ENCODE measurements at regions not wholly inside any gene's neighbourhood (a gene's known extent, or its start where the extent isn't known, plus 50 kb on each side); places are given as distances from the start of the nearest gene placed in this dataset.

DNA sequence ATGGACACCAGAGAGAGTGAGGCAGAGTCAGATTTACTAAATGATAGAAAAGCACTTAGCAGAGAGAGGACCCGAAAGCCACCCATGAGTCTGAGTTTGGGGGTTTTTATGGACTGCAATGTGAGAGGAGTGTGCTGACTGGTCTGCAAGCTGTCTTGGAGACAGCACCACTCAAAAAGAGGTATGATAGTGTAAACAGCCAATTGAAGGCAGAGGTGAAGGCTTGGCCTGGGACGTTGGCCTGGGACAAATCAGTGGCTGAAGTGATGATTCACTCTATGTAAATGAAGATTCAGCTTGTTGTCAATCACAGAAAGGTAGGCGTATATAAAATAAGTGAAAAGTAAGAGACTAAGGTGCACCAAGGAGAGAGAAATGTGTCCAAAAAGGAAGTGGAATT is 217.6 kb upstream of the ZFP42 start:
- Histone ChIP-seq H3K4me3 (ENCODE audit: control insufficient read depth in 1 of 7, extremely low read depth in 1 of 7, insufficient read depth in 4 of 7, low read depth in 2 of 7, low read length in 6 of 7) (no peak overlapping the region), H3K9me3 (ENCODE audit: control extremely low read depth in 1 of 5, control insufficient read depth in 4 of 5, insufficient read depth in 2 of 5, low read depth in 1 of 5, low read length in 4 of 5) (peaks cover 0 to 2% (median 0%) of the 10 kb centered on the region in 5 experiments), H3K36me3 (ENCODE audit: control insufficient read depth in 4 of 4, insufficient read depth in 4 of 4, low read length in 3 of 4) (no peaks in the 10 kb centered on the region), H3K27ac (ENCODE audit: insufficient read depth in 1 of 2, low read depth in 1 of 2, low read length in 2 of 2, poor library complexity in 1 of 2, severe bottlenecking in 2 of 2) (no peak overlapping the region), H3K4me1 (ENCODE audit: control extremely low read depth in 1 of 4, control insufficient read depth in 4 of 4, insufficient read depth in 4 of 4, low read length in 3 of 4) (no peaks in the 10 kb centered on the region), H3K27me3 (replicated peaks in 2 of 5; ENCODE audit: control insufficient read depth in 4 of 5, insufficient read depth in 5 of 5, low read length in 4 of 5) (no peaks in the 10 kb centered on the region)
- 89% methylated on average over 3 of the region's 3 CpGs for WGBS (ENCODE audit: insufficient coverage)
- ChIA-PET CTCF (no interaction called here), POLR2A (no interaction called here)
- DNase-seq, result no peak

DNA sequence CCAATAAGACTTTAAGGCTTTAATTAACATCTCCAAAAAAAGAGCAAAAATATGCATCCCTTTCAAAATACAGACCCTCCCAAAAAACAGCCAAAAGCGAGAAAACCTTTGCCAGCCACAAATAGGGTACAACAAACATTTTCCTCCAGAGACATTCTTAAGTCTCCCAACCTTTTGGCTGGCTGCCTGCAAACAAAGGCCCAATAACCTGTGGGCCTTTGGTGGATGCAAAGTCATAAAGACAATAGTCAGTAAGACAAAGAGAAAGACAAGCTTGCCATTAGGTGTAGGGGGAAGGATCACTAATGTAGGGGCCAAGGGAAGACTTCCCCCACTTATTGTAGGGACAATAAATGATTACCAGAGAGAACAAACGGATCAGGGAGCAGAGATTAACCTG is 215.5 kb upstream of the ZFP42 start:
- Histone ChIP-seq H3K27me3 (replicated peaks in 2 of 5; ENCODE audit: control insufficient read depth in 4 of 5, insufficient read depth in 5 of 5, low read length in 4 of 5) (no peaks in the 10 kb centered on the region), H3K27ac (ENCODE audit: insufficient read depth in 1 of 2, low read depth in 1 of 2, low read length in 2 of 2, poor library complexity in 1 of 2, severe bottlenecking in 2 of 2) (no peak overlapping the region), H3K4me1 (ENCODE audit: control extremely low read depth in 1 of 4, control insufficient read depth in 4 of 4, insufficient read depth in 4 of 4, low read length in 3 of 4) (no peaks in the 10 kb centered on the region), H3K36me3 (ENCODE audit: control insufficient read depth in 4 of 4, insufficient read depth in 4 of 4, low read length in 3 of 4) (no peaks in the 10 kb centered on the region), H3K9me3 (ENCODE audit: control extremely low read depth in 1 of 5, control insufficient read depth in 4 of 5, insufficient read depth in 2 of 5, low read depth in 1 of 5, low read length in 4 of 5) (peaks cover 0 to 2% (median 0%) of the 10 kb centered on the region in 5 experiments), H3K4me3 (ENCODE audit: control insufficient read depth in 1 of 7, extremely low read depth in 1 of 7, insufficient read depth in 4 of 7, low read depth in 2 of 7, low read length in 6 of 7) (no peak overlapping the region)
- DNase-seq, result no peak
- WGBS (ENCODE audit: insufficient coverage), result 100% methylated on average over 1 of the region's 2 CpGs
- CTCF ChIA-PET, result no interaction called here
- POLR2A ChIA-PET, result no interaction called here

DNA sequence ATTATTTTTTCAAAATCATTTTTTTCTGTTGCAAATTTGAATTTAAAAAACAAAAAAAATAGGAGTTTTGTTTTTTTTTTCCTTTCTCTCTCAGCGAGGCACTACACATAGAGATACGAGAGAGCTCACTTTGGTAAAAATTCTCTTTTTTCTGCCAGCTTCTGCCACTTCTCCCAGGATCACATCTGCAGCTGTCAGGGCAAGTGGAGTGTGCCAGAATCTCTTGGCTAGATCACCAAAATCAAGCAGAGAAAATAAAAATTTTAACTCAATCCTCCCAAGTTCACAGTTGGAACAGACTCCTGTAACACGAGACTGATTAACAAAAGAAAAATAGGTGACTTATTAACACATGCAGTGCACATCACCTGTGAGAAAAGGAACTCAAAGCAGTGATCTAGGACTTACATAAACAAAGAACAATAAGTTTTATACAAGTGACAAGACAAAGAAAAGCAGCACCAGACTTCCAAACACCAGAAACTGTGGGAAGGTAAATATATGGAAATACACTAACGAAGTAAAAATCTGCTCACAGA is 213.2 kb upstream of the ZFP42 start:
- ChIA-PET POLR2A (no interaction called here), CTCF (no interaction called here)
- H3K9me3 ChIP-seq (ENCODE audit: control extremely low read depth in 1 of 5, control insufficient read depth in 4 of 5, insufficient read depth in 2 of 5, low read depth in 1 of 5, low read length in 4 of 5), result peaks cover 0 to 2% (median 0%) of the 10 kb centered on the region in 5 experiments
- no peak overlapping the region for H3K4me3 ChIP-seq (ENCODE audit: control insufficient read depth in 1 of 7, extremely low read depth in 1 of 7, insufficient read depth in 4 of 7, low read depth in 2 of 7, low read length in 6 of 7)
- no peaks in the 10 kb centered on the region for H3K27me3 ChIP-seq (replicated peaks in 2 of 5; ENCODE audit: control insufficient read depth in 4 of 5, insufficient read depth in 5 of 5, low read length in 4 of 5)
- 100% methylated on average over 3 of the region's 4 CpGs for WGBS (ENCODE audit: insufficient coverage)
- DNase-seq, result no peak
- H3K36me3 ChIP-seq (ENCODE audit: control insufficient read depth in 4 of 4, insufficient read depth in 4 of 4, low read length in 3 of 4), result no peaks in the 10 kb centered on the region
- H3K27ac ChIP-seq (ENCODE audit: insufficient read depth in 1 of 2, low read depth in 1 of 2, low read length in 2 of 2, poor library complexity in 1 of 2, severe bottlenecking in 2 of 2), result no peak overlapping the region
- H3K4me1 ChIP-seq (ENCODE audit: control extremely low read depth in 1 of 4, control insufficient read depth in 4 of 4, insufficient read depth in 4 of 4, low read length in 3 of 4), result no peaks in the 10 kb centered on the region

DNA sequence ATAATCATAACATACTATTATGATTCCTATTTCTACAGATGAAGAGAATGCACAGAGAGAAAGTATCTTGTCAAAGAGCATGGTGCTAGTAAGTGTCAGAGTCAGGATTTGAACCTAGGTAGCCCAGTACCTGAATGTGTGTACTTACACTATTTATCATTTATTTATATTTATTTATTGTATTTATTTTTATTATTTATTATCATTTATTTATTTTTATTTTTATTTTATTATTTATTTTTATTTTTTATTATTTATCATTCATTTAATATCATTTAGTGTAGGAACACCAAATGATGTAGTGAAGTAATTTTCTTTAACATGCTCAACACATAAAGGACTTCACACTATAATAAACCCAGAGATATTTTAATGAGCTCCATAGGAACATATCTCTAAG is 209.4 kb upstream of the ZFP42 start:
- no peak overlapping the region for H3K4me3 ChIP-seq (ENCODE audit: control insufficient read depth in 1 of 7, extremely low read depth in 1 of 7, insufficient read depth in 4 of 7, low read depth in 2 of 7, low read length in 6 of 7)

DNA sequence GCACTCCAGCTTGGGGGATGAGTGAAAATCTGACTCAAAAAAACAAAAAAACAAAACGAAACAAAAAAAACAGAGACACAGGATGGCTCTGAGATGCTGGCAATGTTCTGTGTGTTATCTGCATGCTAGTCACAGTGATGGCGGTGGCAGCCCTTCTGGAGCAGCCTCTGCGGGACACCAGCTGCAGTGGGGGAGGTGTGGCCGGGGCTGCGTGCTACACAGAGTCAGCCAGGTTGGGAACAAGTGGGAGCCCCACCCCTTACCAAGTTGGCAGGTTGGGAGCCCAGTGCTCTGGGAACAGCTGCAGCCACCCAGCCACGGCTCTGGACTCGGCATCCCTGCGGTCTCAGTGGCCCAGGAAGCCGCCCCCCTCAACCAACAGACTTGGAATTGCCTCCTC is 206.5 kb upstream of the ZFP42 start:
- 84% methylated on average over 9 of the region's 9 CpGs for WGBS (ENCODE audit: insufficient coverage)
- CTCF ChIA-PET, result no interaction called here
- no peak overlapping the region for H3K27ac ChIP-seq (ENCODE audit: insufficient read depth in 1 of 2, low read depth in 1 of 2, low read length in 2 of 2, poor library complexity in 1 of 2, severe bottlenecking in 2 of 2)

More for the DNA sequence above, 209.4 kb upstream of the ZFP42 start:
- DNase-seq, result no peak
- Histone ChIP-seq H3K27me3 (replicated peaks in 2 of 5; ENCODE audit: control insufficient read depth in 4 of 5, insufficient read depth in 5 of 5, low read length in 4 of 5) (no peaks in the 10 kb centered on the region), H3K9me3 (ENCODE audit: control extremely low read depth in 1 of 5, control insufficient read depth in 4 of 5, insufficient read depth in 2 of 5, low read depth in 1 of 5, low read length in 4 of 5) (peaks cover 0 to 6% (median 2%) of the 10 kb centered on the region in 5 experiments), H3K36me3 (ENCODE audit: control insufficient read depth in 4 of 4, insufficient read depth in 4 of 4, low read length in 3 of 4) (no peaks in the 10 kb centered on the region), H3K4me1 (ENCODE audit: control extremely low read depth in 1 of 4, control insufficient read depth in 4 of 4, insufficient read depth in 4 of 4, low read length in 3 of 4) (no peaks in the 10 kb centered on the region), H3K27ac (ENCODE audit: insufficient read depth in 1 of 2, low read depth in 1 of 2, low read length in 2 of 2, poor library complexity in 1 of 2, severe bottlenecking in 2 of 2) (no peak overlapping the region)
- POLR2A ChIA-PET, result no interaction called here
- CTCF ChIA-PET, result no interaction called here

DNA sequence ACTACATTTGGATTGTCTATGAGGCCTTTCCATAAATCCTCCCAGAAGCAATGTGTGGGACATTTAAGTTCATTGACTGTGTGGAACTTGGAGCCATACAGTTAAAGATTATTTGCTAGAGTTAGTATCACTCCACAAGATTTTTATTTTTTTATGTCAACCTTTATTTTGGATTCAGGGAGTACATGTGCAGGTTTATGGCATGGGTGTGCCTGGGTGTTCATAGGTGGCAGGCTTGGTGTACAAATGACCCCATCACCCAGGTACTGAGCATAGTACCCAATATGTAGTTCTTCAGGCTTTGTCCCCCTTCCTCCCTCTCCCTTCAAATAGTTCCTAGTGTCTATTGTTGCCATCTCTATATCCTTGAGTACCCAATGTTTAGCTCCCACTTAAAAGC is 199.8 kb upstream of the ZFP42 start:
- POLR2A ChIA-PET, result no interaction called here
- no peak overlapping the region for H3K27ac ChIP-seq (ENCODE audit: insufficient read depth in 1 of 2, low read depth in 1 of 2, low read length in 2 of 2, poor library complexity in 1 of 2, severe bottlenecking in 2 of 2)
- no peak overlapping the region for H3K4me3 ChIP-seq (ENCODE audit: control insufficient read depth in 1 of 7, extremely low read depth in 1 of 7, insufficient read depth in 4 of 7, low read depth in 2 of 7, low read length in 6 of 7)
- peaks cover 0 to 11% (median 3%) of the 10 kb centered on the region in 5 experiments for H3K9me3 ChIP-seq (ENCODE audit: control extremely low read depth in 1 of 5, control insufficient read depth in 4 of 5, insufficient read depth in 2 of 5, low read depth in 1 of 5, low read length in 4 of 5)
- DNase-seq, result no peak
- CTCF ChIA-PET, result no interaction called here
- H3K36me3 ChIP-seq (ENCODE audit: control insufficient read depth in 4 of 4, insufficient read depth in 4 of 4, low read length in 3 of 4), result no peaks in the 10 kb centered on the region
- no peaks in the 10 kb centered on the region for H3K27me3 ChIP-seq (replicated peaks in 2 of 5; ENCODE audit: control insufficient read depth in 4 of 5, insufficient read depth in 5 of 5, low read length in 4 of 5)
- no peaks in the 10 kb centered on the region for H3K4me1 ChIP-seq (ENCODE audit: control extremely low read depth in 1 of 4, control insufficient read depth in 4 of 4, insufficient read depth in 4 of 4, low read length in 3 of 4)

More for the DNA sequence above, 206.5 kb upstream of the ZFP42 start:
- POLR2A ChIA-PET, result no interaction called here
- Histone ChIP-seq H3K4me3 (ENCODE audit: control insufficient read depth in 1 of 7, extremely low read depth in 1 of 7, insufficient read depth in 4 of 7, low read depth in 2 of 7, low read length in 6 of 7) (no peak overlapping the region), H3K9me3 (ENCODE audit: control extremely low read depth in 1 of 5, control insufficient read depth in 4 of 5, insufficient read depth in 2 of 5, low read depth in 1 of 5, low read length in 4 of 5) (peaks cover 0 to 6% (median 2%) of the 10 kb centered on the region in 5 experiments), H3K4me1 (ENCODE audit: control extremely low read depth in 1 of 4, control insufficient read depth in 4 of 4, insufficient read depth in 4 of 4, low read length in 3 of 4) (no peaks in the 10 kb centered on the region), H3K36me3 (ENCODE audit: control insufficient read depth in 4 of 4, insufficient read depth in 4 of 4, low read length in 3 of 4) (no peaks in the 10 kb centered on the region), H3K27me3 (replicated peaks in 2 of 5; ENCODE audit: control insufficient read depth in 4 of 5, insufficient read depth in 5 of 5, low read length in 4 of 5) (no peaks in the 10 kb centered on the region)
- DNase-seq, result no peak

DNA sequence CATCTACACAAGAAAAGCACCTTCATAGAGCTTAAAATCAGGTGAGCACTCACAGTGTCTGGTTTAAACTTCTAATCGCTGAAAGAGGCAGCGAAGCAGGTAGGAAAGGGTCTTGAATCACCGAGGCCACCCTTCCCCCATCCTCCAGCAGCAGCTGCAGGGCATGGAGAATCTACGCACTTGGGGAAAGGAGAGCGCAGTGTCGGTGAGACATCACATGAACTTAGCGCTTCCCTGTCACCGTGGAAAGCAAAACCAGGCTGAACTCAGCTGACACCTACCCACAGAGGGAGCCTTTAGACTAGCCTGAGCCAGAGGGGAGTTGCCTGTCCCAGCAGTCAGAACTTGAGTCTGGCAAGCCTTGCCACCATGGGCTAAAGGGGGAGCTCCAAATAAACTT is 197.2 kb upstream of the ZFP42 start:
- Histone ChIP-seq H3K4me3 (ENCODE audit: control insufficient read depth in 1 of 7, extremely low read depth in 1 of 7, insufficient read depth in 4 of 7, low read depth in 2 of 7, low read length in 6 of 7) (no peak overlapping the region), H3K36me3 (ENCODE audit: control insufficient read depth in 4 of 4, insufficient read depth in 4 of 4, low read length in 3 of 4) (no peaks in the 10 kb centered on the region), H3K4me1 (ENCODE audit: control extremely low read depth in 1 of 4, control insufficient read depth in 4 of 4, insufficient read depth in 4 of 4, low read length in 3 of 4) (no peaks in the 10 kb centered on the region), H3K27ac (ENCODE audit: insufficient read depth in 1 of 2, low read depth in 1 of 2, low read length in 2 of 2, poor library complexity in 1 of 2, severe bottlenecking in 2 of 2) (no peak overlapping the region), H3K27me3 (replicated peaks in 2 of 5; ENCODE audit: control insufficient read depth in 4 of 5, insufficient read depth in 5 of 5, low read length in 4 of 5) (no peaks in the 10 kb centered on the region), H3K9me3 (ENCODE audit: control extremely low read depth in 1 of 5, control insufficient read depth in 4 of 5, insufficient read depth in 2 of 5, low read depth in 1 of 5, low read length in 4 of 5) (peaks cover 2 to 11% (median 3%) of the 10 kb centered on the region in 5 experiments)
- ChIA-PET CTCF (no interaction called here), POLR2A (no interaction called here)
- 86% methylated on average over 8 of the region's 8 CpGs for WGBS (ENCODE audit: insufficient coverage)
- no peak for DNase-seq
